Suprapubic skin (tissue), 4 donors: ENCODE measurements at regions not wholly inside any gene's neighbourhood (a gene's known extent, or its start where the extent isn't known, plus 50 kb on each side); places are given as distances from the start of the nearest gene placed in this dataset.

Experiments used
- DNase-seq, 2 donors: peaks; one replicate each; pipeline ENCODE4 v3.0.0-alpha.2; 2019; ENCODE audit warnings: low spot score in 2 of 2
- H3K27ac ChIP-seq: fragments of 200-600 bp; sonication (generic); one replicate; pipeline ENCODE4 v1.5.1; 2019
- H3K27me3 ChIP-seq: fragments of 200-600 bp; sonication (generic); one replicate; pipeline ENCODE4 v1.5.1; 2019
- H3K36me3 ChIP-seq: fragments of 200-600 bp; sonication (generic); one replicate; pipeline ENCODE4 v1.5.1; 2019
- H3K4me1 ChIP-seq: fragments of 200-600 bp; sonication (generic); one replicate; pipeline ENCODE4 v1.5.1; 2019
- H3K4me3 ChIP-seq: fragments of 200-600 bp; sonication (generic); one replicate; pipeline ENCODE4 v1.5.1; 2019; ENCODE audit warnings: mild to moderate bottlenecking
- H3K9me3 ChIP-seq: fragments of 200-600 bp; sonication (generic); one replicate; pipeline ENCODE4 v1.5.1; 2019
- CTCF ChIP-seq, 2 donors: fragments of 200-600 bp in 1 of 2; fragments of 450-650 bp in 1 of 2; sonication (generic) in 1 of 2; IDR thresholded peaks; one replicate each; pipeline ENCODE4 v1.5.1; 2016 to 2019; ENCODE audit warnings: antibody characterized with exemption in 2 of 2, mild to moderate bottlenecking in 1 of 2, moderate library complexity in 1 of 2
- EP300 ChIP-seq: sonication (generic); formaldehyde crosslinking; IDR thresholded peaks from one replicate; pipeline ENCODE4 v1.6.1; 2017; ENCODE audit warnings: antibody characterized with exemption
- POLR2A ChIP-seq, 2 donors: fragments of 450-650 bp; IDR thresholded peaks; one replicate each; pipeline ENCODE4 v1.6.1; 2017; ENCODE audit warnings: antibody characterized with exemption in 2 of 2, mild to moderate bottlenecking in 2 of 2, moderate library complexity in 2 of 2
- POLR2AphosphoS5 ChIP-seq, 3 donors: sonication (generic); formaldehyde crosslinking; IDR thresholded peaks; one replicate each; pipeline ENCODE4 v1.6.1; 2017; ENCODE audit warnings: antibody characterized with exemption in 3 of 3
- WGBS: methylation state at CpG from one replicate; pipeline ENCODE4 v1.1.5; 2018; 5-methylcytosine and 5-hydroxymethylcytosine counted together

- DNase-seq = no peak
- H3K4me3 ChIP-seq = no peak overlapping the region
- no peaks in the 10 kb centered on the region for H3K36me3 ChIP-seq
- TF ChIP-seq POLR2AphosphoS5 (IDR thresholded peaks at IDR 0.05) (no peak), POLR2A (IDR thresholded peaks at IDR 0.05) (no peak), CTCF (IDR thresholded peaks at IDR 0.05) (no peak), EP300 (no peak)
- no peaks in the 10 kb centered on the region for H3K4me1 ChIP-seq
- H3K9me3 ChIP-seq = no peaks in the 10 kb centered on the region
- no peak overlapping the region for H3K27ac ChIP-seq
- H3K27me3 ChIP-seq = no peaks in the 10 kb centered on the region
Observed at GRCh38 chr4:84413480-84413879, 85.6 kb downstream of the NKX6-1 start.

- no peaks in the 10 kb centered on the region for H3K9me3 ChIP-seq
- H3K4me1 ChIP-seq = no peaks in the 10 kb centered on the region
- H3K27me3 ChIP-seq = no peaks in the 10 kb centered on the region
- 89% methylated on average over 1 of the region's 1 CpG for WGBS
- no peak for DNase-seq
- no peaks in the 10 kb centered on the region for H3K36me3 ChIP-seq
- H3K4me3 ChIP-seq = no peak overlapping the region
- no peak overlapping the region for H3K27ac ChIP-seq
- TF ChIP-seq EP300 (no peak), POLR2AphosphoS5 (IDR thresholded peaks at IDR 0.05) (no peak), POLR2A (IDR thresholded peaks at IDR 0.05) (no peak), CTCF (IDR thresholded peaks at IDR 0.05) (no peak)
Observed at GRCh38 chr4:84412062-84412461, 87.0 kb downstream of the NKX6-1 start.

- TF ChIP-seq CTCF (IDR thresholded peaks at IDR 0.05) (no peak), EP300 (no peak), POLR2AphosphoS5 (IDR thresholded peaks at IDR 0.05) (no peak), POLR2A (IDR thresholded peaks at IDR 0.05) (no peak)
- Histone ChIP-seq H3K27me3 (no peaks in the 10 kb centered on the region), H3K4me3 (no peak overlapping the region), H3K36me3 (no peaks in the 10 kb centered on the region), H3K9me3 (no peaks in the 10 kb centered on the region), H3K4me1 (no peaks in the 10 kb centered on the region), H3K27ac (no peak overlapping the region)
- DNase-seq = no peak
- WGBS = 75% methylated on average over 6 of the region's 6 CpGs
Observed at GRCh38 chr4:84407554-84408407, 91.3 kb downstream of the NKX6-1 start.

- Histone ChIP-seq H3K4me3 (no peak overlapping the region), H3K36me3 (no peaks in the 10 kb centered on the region), H3K9me3 (no peaks in the 10 kb centered on the region), H3K27me3 (no peaks in the 10 kb centered on the region), H3K27ac (no peak overlapping the region), H3K4me1 (no peaks in the 10 kb centered on the region)
- no peak for DNase-seq
- no peak for TF ChIP-seq POLR2A (IDR thresholded peaks at IDR 0.05)
- 79% methylated on average over 4 of the region's 4 CpGs for WGBS
Observed at GRCh38 chr4:84403656-84404055, 95.4 kb downstream of the NKX6-1 start.

GRCh38 chr4:84401701-84402306, 97.3 kb downstream of the NKX6-1 start:
- H3K27ac ChIP-seq = no peak overlapping the region

More at GRCh38 chr4:84401701-84402306, 97.3 kb downstream of the NKX6-1 start:
- Histone ChIP-seq H3K4me1 (no peaks in the 10 kb centered on the region), H3K27me3 (peaks cover 4% of the 10 kb centered on the region), H3K9me3 (no peaks in the 10 kb centered on the region), H3K4me3 (no peak overlapping the region), H3K36me3 (no peaks in the 10 kb centered on the region)
- no peak for DNase-seq
- WGBS = 14% methylated on average over 3 of the region's 3 CpGs
- no peak for TF ChIP-seq POLR2AphosphoS5 (IDR thresholded peaks at IDR 0.05)
- no peak for TF ChIP-seq POLR2A (IDR thresholded peaks at IDR 0.05)
- TF ChIP-seq CTCF (IDR thresholded peaks at IDR 0.05) = no peak
- TF ChIP-seq EP300 = no peak
